Stimulated activated effector memory CD8-positive, alpha-beta T cell treated with anti-CD3 and anti-CD28 coated beads, Interleukin-12 subunit alpha, Interleukin-12 subunit beta, amount 100 ng/mL, for 72 hours (primary cell): ENCODE measurements at regions not wholly inside any gene's neighbourhood (a gene's known extent, or its start where the extent isn't known, plus 50 kb on each side); places are given as distances from the start of the nearest gene placed in this dataset.
A peak's percentile ranks its signal among the peaks of the same experiment; 100 is the strongest.

Experiments used
- ATAC-seq: fragments of 150-1000 bp; cut with Tn5 transposase; 2 replicates; pipeline ENCODE4 v1.10.0; 2021
- DNase-seq, 2 donors: peaks; one replicate each; pipeline ENCODE4 v3.0.0; 2021 to 2022; ENCODE audit warnings: low spot score in 2 of 2
- H3K27ac Mint-ChIP-seq: one replicate; pipeline ENCODE4 v1.8.0; 2022; ENCODE audit warnings: mild to moderate bottlenecking, mixed read lengths
- H3K36me3 Mint-ChIP-seq: one replicate; pipeline ENCODE4 v1.8.0; 2022; ENCODE audit warnings: mild to moderate bottlenecking, mixed read lengths
- H3K4me1 Mint-ChIP-seq: one replicate; pipeline ENCODE4 v1.8.0; 2022; ENCODE audit warnings: mixed read lengths
- H3K4me3 Mint-ChIP-seq: one replicate; pipeline ENCODE4 v1.8.0; 2022; ENCODE audit warnings: mild to moderate bottlenecking, mixed read lengths
- H3K9me3 Mint-ChIP-seq: one replicate; pipeline ENCODE4 v1.8.0; 2022; ENCODE audit warnings: mixed read lengths

GRCh38 chrX:149298111-149298510 lies 207.0 kb downstream of the IDS start:
- ATAC-seq (no peak), DNase-seq (no peak)
- no peak overlapping the region for H3K27ac Mint-ChIP-seq
- H3K4me3 Mint-ChIP-seq, result no peak overlapping the region
- no peaks in the 10 kb centered on the region for H3K9me3 Mint-ChIP-seq
- H3K36me3 Mint-ChIP-seq, result no peaks in the 10 kb centered on the region
- H3K4me1 Mint-ChIP-seq, result no peaks in the 10 kb centered on the region

- Mint-ChIP-seq H3K4me1 (no peaks in the 10 kb centered on the region), H3K4me3 (no peak overlapping the region), H3K36me3 (no peaks in the 10 kb centered on the region), H3K9me3 (no peaks in the 10 kb centered on the region), H3K27ac (no peak overlapping the region)
- no peak for ATAC-seq
- no peak for DNase-seq
These were observed 209.0 kb downstream of the IDS start for GRCh38 chrX:149296092-149296491.

GRCh38 chrX:149286940-149287349 lies 218.2 kb downstream of the IDS start:
- H3K4me1 Mint-ChIP-seq, result no peaks in the 10 kb centered on the region
- no peak for DNase-seq
- H3K9me3 Mint-ChIP-seq, result no peaks in the 10 kb centered on the region
- no peaks in the 10 kb centered on the region for H3K36me3 Mint-ChIP-seq
- ATAC-seq, result peak; percentile 37
- no peak overlapping the region for H3K27ac Mint-ChIP-seq
- no peak overlapping the region for H3K4me3 Mint-ChIP-seq

- DNase-seq, result no peak
- no peak for ATAC-seq
- H3K4me3 Mint-ChIP-seq, result no peak overlapping the region
- no peak overlapping the region for H3K27ac Mint-ChIP-seq
- H3K36me3 Mint-ChIP-seq, result no peaks in the 10 kb centered on the region
- H3K9me3 Mint-ChIP-seq, result no peaks in the 10 kb centered on the region
- H3K4me1 Mint-ChIP-seq, result no peaks in the 10 kb centered on the region
These were observed 220.5 kb downstream of the IDS start for GRCh38 chrX:149284616-149285015.

- no peaks in the 10 kb centered on the region for H3K4me1 Mint-ChIP-seq
- no peak for DNase-seq
- no peaks in the 10 kb centered on the region for H3K36me3 Mint-ChIP-seq
- no peak overlapping the region for H3K27ac Mint-ChIP-seq
- no peaks in the 10 kb centered on the region for H3K9me3 Mint-ChIP-seq
- no peak for ATAC-seq
- no peak overlapping the region for H3K4me3 Mint-ChIP-seq
These were observed 221.3 kb downstream of the IDS start for GRCh38 chrX:149283853-149284252.

GRCh38 chrX:149282909-149283308 lies 222.2 kb downstream of the IDS start:
- H3K4me3 Mint-ChIP-seq, result no peak overlapping the region
- H3K4me1 Mint-ChIP-seq, result no peaks in the 10 kb centered on the region
- no peaks in the 10 kb centered on the region for H3K36me3 Mint-ChIP-seq
- ATAC-seq (peak; percentile 57), DNase-seq (no peak)
- H3K27ac Mint-ChIP-seq, result no peak overlapping the region
- H3K9me3 Mint-ChIP-seq, result no peaks in the 10 kb centered on the region

- ATAC-seq (no peak), DNase-seq (no peak)
- no peaks in the 10 kb centered on the region for H3K36me3 Mint-ChIP-seq
- H3K27ac Mint-ChIP-seq, result no peak overlapping the region
- no peak overlapping the region for H3K4me3 Mint-ChIP-seq
- H3K9me3 Mint-ChIP-seq, result no peaks in the 10 kb centered on the region
- H3K4me1 Mint-ChIP-seq, result no peaks in the 10 kb centered on the region
These were observed 225.1 kb downstream of the IDS start for GRCh38 chrX:149280011-149280410.

- no peak overlapping the region for H3K4me3 Mint-ChIP-seq
- no peak for DNase-seq
- no peaks in the 10 kb centered on the region for H3K36me3 Mint-ChIP-seq
- ATAC-seq, result no peak
- H3K9me3 Mint-ChIP-seq, result no peaks in the 10 kb centered on the region
- no peaks in the 10 kb centered on the region for H3K4me1 Mint-ChIP-seq
- H3K27ac Mint-ChIP-seq, result no peak overlapping the region
These were observed 229.3 kb downstream of the IDS start for GRCh38 chrX:149275836-149276235.

- no peaks in the 10 kb centered on the region for H3K9me3 Mint-ChIP-seq
- H3K4me3 Mint-ChIP-seq, result no peak overlapping the region
- H3K4me1 Mint-ChIP-seq, result no peaks in the 10 kb centered on the region
- no peak for ATAC-seq
- no peaks in the 10 kb centered on the region for H3K36me3 Mint-ChIP-seq
- no peak overlapping the region for H3K27ac Mint-ChIP-seq
- no peak for DNase-seq
These were observed 230.5 kb downstream of the IDS start for GRCh38 chrX:149274516-149275105.

- no peak overlapping the region for H3K4me3 Mint-ChIP-seq
- H3K9me3 Mint-ChIP-seq, result no peaks in the 10 kb centered on the region
- no peaks in the 10 kb centered on the region for H3K4me1 Mint-ChIP-seq
- ATAC-seq (no peak), DNase-seq (no peak)
- H3K36me3 Mint-ChIP-seq, result no peaks in the 10 kb centered on the region
- H3K27ac Mint-ChIP-seq, result no peak overlapping the region
These were observed 232.2 kb downstream of the IDS start for GRCh38 chrX:149272690-149273463.

GRCh38 chrX:149267878-149268813 lies 237.0 kb downstream of the IDS start:
- Mint-ChIP-seq H3K36me3 (no peaks in the 10 kb centered on the region), H3K4me3 (no peak overlapping the region), H3K4me1 (no peaks in the 10 kb centered on the region), H3K9me3 (no peaks in the 10 kb centered on the region), H3K27ac (no peak overlapping the region)
- no peak for DNase-seq
- peak; percentile 48 for ATAC-seq

- Mint-ChIP-seq H3K4me1 (no peaks in the 10 kb centered on the region), H3K9me3 (no peaks in the 10 kb centered on the region), H3K27ac (no peak overlapping the region), H3K36me3 (no peaks in the 10 kb centered on the region), H3K4me3 (no peak overlapping the region)
- ATAC-seq (no peak), DNase-seq (no peak)
These were observed 243.0 kb downstream of the IDS start for GRCh38 chrX:149262086-149262485.

- H3K9me3 Mint-ChIP-seq, result no peaks in the 10 kb centered on the region
- ATAC-seq, result no peak
- no peak for DNase-seq
- no peak overlapping the region for H3K27ac Mint-ChIP-seq
- no peaks in the 10 kb centered on the region for H3K4me1 Mint-ChIP-seq
- no peaks in the 10 kb centered on the region for H3K36me3 Mint-ChIP-seq
- H3K4me3 Mint-ChIP-seq, result no peak overlapping the region
These were observed 245.9 kb downstream of the IDS start for GRCh38 chrX:149259241-149259640.

- H3K27ac Mint-ChIP-seq, result no peak overlapping the region
- ATAC-seq, result no peak
- H3K36me3 Mint-ChIP-seq, result no peaks in the 10 kb centered on the region
- H3K9me3 Mint-ChIP-seq, result no peaks in the 10 kb centered on the region
- H3K4me1 Mint-ChIP-seq, result no peaks in the 10 kb centered on the region
- no peak overlapping the region for H3K4me3 Mint-ChIP-seq
- no peak for DNase-seq
These were observed 249.2 kb downstream of the IDS start for GRCh38 chrX:149255860-149256259.

GRCh38 chrX:149248073-149248625 lies 257.0 kb downstream of the IDS start:
- ATAC-seq (no peak), DNase-seq (no peak)
- Mint-ChIP-seq H3K27ac (no peak overlapping the region), H3K9me3 (no peaks in the 10 kb centered on the region), H3K4me3 (no peak overlapping the region), H3K4me1 (no peaks in the 10 kb centered on the region), H3K36me3 (no peaks in the 10 kb centered on the region)
